Neural cell (in vitro differentiated cells): ENCODE measurements at regions not wholly inside any gene's neighbourhood (a gene's known extent, or its start where the extent isn't known, plus 50 kb on each side); places are given as distances from the start of the nearest gene placed in this dataset.

Source experiments
- H2AFZ ChIP-seq: fragments of 200-600, 300-800 bp; sonication (generic), shearing (Covaris generic); 2 replicates; pipeline ENCODE4 v1.6.0; 2014; ENCODE audit warnings: low read depth, mild to moderate bottlenecking, antibody characterized with exemption, low read length, moderate library complexity
- H3F3A ChIP-seq: fragments of 200-600 bp; shearing (Covaris generic); 2 replicates; pipeline ENCODE4 v1.6.1; 2016; ENCODE audit warnings: mild to moderate bottlenecking, moderate library complexity, mixed read lengths, antibody characterized with exemption, low read length; ENCODE audit not compliant: insufficient read depth, poor library complexity, severe bottlenecking
- H3K27ac ChIP-seq: fragments of 200-600, 300-800 bp; sonication (generic), shearing (Covaris generic); 2 replicates; pipeline ENCODE4 v1.5.1; 2014; ENCODE audit warnings: mild to moderate bottlenecking, low read length, moderate library complexity
- H3K27me3 ChIP-seq: fragments of 300-800, 200-600 bp; sonication (generic), shearing (Covaris generic); 2 replicates; pipeline ENCODE4 v1.6.0; 2014; ENCODE audit warnings: mild to moderate bottlenecking, low read depth, low read length, moderate library complexity; ENCODE audit not compliant: insufficient read depth
- H3K36me3 ChIP-seq: fragments of 300-800, 200-600 bp; sonication (generic), shearing (Covaris generic); 2 replicates; pipeline ENCODE4 v1.5.1; 2014; ENCODE audit warnings: mild to moderate bottlenecking, antibody characterized with exemption, low read length, moderate library complexity; ENCODE audit not compliant: insufficient read depth
- H3K4me2 ChIP-seq: fragments of 300-800, 200-600 bp; sonication (generic), shearing (Covaris generic); 2 replicates; pipeline ENCODE4 v1.6.0; 2014; ENCODE audit warnings: mild to moderate bottlenecking, low read length
- H3K4me3 ChIP-seq: fragments of 300-800, 200-600 bp; sonication (generic), shearing (Covaris generic); 2 replicates; pipeline ENCODE4 v1.5.1; 2014; ENCODE audit warnings: mild to moderate bottlenecking, low read length, moderate library complexity
- H3K79me2 ChIP-seq: fragments of 200-600 bp; shearing (Covaris generic); replicated peaks from 2 replicates; pipeline ENCODE4 v1.6.0; 2014; ENCODE audit warnings: mild to moderate bottlenecking, low read length, moderate library complexity; ENCODE audit not compliant: insufficient read depth
- H3K9ac ChIP-seq: fragments of 300-800, 200-600 bp; sonication (generic), shearing (Covaris generic); 2 replicates; pipeline ENCODE4 v1.6.1; 2016; ENCODE audit warnings: mild to moderate bottlenecking, low read length, mixed read lengths
- H3K9me2 ChIP-seq: fragments of 200-600 bp; shearing (Covaris generic); 2 replicates; pipeline ENCODE4 v1.6.1; 2016; ENCODE audit warnings: mild to moderate bottlenecking, low read length, mixed read lengths; ENCODE audit not compliant: insufficient read depth
- H3K9me3 ChIP-seq: fragments of 200-600, 300-800 bp; sonication (generic), shearing (Covaris generic); 2 replicates; pipeline ENCODE4 v1.6.1; 2016; ENCODE audit warnings: mild to moderate bottlenecking, mixed run types, low read length, moderate library complexity, mixed read lengths
- H4K20me1 ChIP-seq: fragments of 200-600 bp; shearing (Covaris generic); 2 replicates; pipeline ENCODE4 v1.6.1; 2016; ENCODE audit warnings: mild to moderate bottlenecking, mixed run types; ENCODE audit not compliant: insufficient read depth
- CTCF ChIP-seq: fragments of 450-650 bp; IDR thresholded peaks from 2 replicates; pipeline ENCODE4 v1.5.1; 2014; ENCODE audit warnings: antibody characterized with exemption, mild to moderate bottlenecking, moderate library complexity; ENCODE audit not compliant: poor library complexity, severe bottlenecking
- EP300 ChIP-seq: fragments of 450-650 bp; conservative IDR thresholded peaks from 2 replicates; pipeline ENCODE4 v1.6.1; 2014; ENCODE audit warnings: antibody characterized with exemption, mild to moderate bottlenecking, moderate library complexity; ENCODE audit not compliant: poor library complexity, severe bottlenecking
- EZH2 ChIP-seq: fragments of 200-600, 300-800 bp; shearing (Covaris generic), sonication (generic); IDR thresholded peaks from 2 replicates; pipeline ENCODE4 v1.6.1; 2014; ENCODE audit warnings: antibody characterized with exemption, low read length, borderline replicate concordance, mild to moderate bottlenecking; ENCODE audit not compliant: insufficient read depth, poor library complexity, severe bottlenecking
- MXI1 ChIP-seq: fragments of 450-650 bp; conservative IDR thresholded peaks from 2 replicates; pipeline ENCODE4 v1.6.1; 2014; ENCODE audit warnings: antibody characterized with exemption, mild to moderate bottlenecking; ENCODE audit not compliant: poor library complexity, severe bottlenecking
- POLR2AphosphoS5 ChIP-seq: IDR thresholded peaks from 2 replicates; pipeline ENCODE4 v1.6.1; 2012
- RAD21 ChIP-seq: fragments of 450-650 bp; conservative IDR thresholded peaks from 2 replicates; pipeline ENCODE4 v1.6.1; 2014; ENCODE audit warnings: antibody characterized with exemption, mild to moderate bottlenecking, moderate library complexity
- SMC3 ChIP-seq: fragments of 450-650 bp; conservative IDR thresholded peaks from 2 replicates; pipeline ENCODE4 v1.6.1; 2014; ENCODE audit warnings: antibody characterized with exemption, mild to moderate bottlenecking, moderate library complexity; ENCODE audit not compliant: poor library complexity
- TAF1 ChIP-seq: IDR thresholded peaks from 2 replicates; pipeline ENCODE4 v1.6.1; 2012; ENCODE audit warnings: low read depth
- TF ChIP-seq, protein P1 (sequence below): IDR thresholded peaks from 2 replicates; pipeline ENCODE4 v1.6.1; 2012; ENCODE audit warnings: borderline replicate concordance

DNA sequence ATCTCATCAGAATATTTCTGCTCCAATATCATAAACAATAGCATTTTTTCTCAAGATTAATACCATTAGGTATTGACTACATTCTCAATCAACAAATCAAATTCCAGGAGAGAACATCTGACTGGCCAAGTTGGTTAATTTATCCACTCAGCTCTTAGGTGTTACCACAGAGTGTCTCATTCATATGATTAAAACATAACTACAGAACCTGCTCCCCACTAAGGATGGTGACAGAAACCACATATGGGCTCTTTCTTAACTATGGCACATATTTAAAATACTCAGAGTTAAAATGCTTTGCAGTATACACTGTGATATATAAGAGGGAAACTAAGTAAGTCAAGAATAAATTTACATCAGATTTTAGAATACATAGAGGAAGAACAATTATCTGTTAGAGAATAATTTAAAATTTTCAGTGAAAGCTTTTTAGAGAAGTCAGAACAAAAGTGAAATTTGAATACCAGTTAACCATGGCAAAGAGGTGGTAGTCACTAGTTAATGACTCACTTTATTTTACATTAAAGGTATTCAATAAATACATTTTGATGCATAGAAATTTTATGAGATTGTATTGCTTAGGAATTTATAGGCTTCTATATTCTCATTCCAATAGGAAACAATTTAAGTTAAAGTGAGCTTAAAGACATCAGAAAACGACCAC is 1120.8 kb upstream of the TMEFF2 start:
- TF ChIP-seq CTCF (no peak), SMC3 (no peak), MXI1 (no peak), EZH2 (no peak), POLR2AphosphoS5 (no peak), TAF1 (no peak), RAD21 (no peak), EP300 (no peak)
- TF ChIP-seq, protein P1, sequence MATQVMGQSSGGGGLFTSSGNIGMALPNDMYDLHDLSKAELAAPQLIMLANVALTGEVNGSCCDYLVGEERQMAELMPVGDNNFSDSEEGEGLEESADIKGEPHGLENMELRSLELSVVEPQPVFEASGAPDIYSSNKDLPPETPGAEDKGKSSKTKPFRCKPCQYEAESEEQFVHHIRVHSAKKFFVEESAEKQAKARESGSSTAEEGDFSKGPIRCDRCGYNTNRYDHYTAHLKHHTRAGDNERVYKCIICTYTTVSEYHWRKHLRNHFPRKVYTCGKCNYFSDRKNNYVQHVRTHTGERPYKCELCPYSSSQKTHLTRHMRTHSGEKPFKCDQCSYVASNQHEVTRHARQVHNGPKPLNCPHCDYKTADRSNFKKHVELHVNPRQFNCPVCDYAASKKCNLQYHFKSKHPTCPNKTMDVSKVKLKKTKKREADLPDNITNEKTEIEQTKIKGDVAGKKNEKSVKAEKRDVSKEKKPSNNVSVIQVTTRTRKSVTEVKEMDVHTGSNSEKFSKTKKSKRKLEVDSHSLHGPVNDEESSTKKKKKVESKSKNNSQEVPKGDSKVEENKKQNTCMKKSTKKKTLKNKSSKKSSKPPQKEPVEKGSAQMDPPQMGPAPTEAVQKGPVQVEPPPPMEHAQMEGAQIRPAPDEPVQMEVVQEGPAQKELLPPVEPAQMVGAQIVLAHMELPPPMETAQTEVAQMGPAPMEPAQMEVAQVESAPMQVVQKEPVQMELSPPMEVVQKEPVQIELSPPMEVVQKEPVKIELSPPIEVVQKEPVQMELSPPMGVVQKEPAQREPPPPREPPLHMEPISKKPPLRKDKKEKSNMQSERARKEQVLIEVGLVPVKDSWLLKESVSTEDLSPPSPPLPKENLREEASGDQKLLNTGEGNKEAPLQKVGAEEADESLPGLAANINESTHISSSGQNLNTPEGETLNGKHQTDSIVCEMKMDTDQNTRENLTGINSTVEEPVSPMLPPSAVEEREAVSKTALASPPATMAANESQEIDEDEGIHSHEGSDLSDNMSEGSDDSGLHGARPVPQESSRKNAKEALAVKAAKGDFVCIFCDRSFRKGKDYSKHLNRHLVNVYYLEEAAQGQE = no peak

DNA sequence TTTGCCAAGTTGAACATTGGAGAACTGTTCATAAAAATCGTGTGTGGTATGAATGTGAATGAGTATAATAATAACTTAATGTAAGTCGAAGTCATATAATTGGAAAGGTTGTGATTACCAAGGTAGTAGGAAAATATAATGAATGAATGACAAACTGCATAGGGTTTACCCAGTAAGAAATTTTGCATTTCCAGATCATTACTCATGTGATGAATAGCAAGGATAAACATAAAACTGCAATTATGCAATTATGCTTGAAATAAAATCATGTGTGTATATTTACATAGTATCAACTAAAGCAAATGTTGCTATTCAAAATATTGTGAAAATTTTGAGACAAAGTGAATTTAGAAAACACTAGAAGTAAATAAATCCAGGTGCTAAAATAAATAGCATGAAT is 1108.7 kb upstream of the TMEFF2 start:
- no peaks in the 10 kb centered on the region for H3F3A ChIP-seq
- no peak overlapping the region for H3K4me3 ChIP-seq
- H3K27me3 ChIP-seq = no peaks in the 10 kb centered on the region
- H3K9me2 ChIP-seq = no peaks in the 10 kb centered on the region
- no peaks in the 10 kb centered on the region for H3K79me2 ChIP-seq
- no peak overlapping the region for H3K27ac ChIP-seq
- H3K36me3 ChIP-seq = no peaks in the 10 kb centered on the region
- no peak overlapping the region for H2AFZ ChIP-seq
- H3K9ac ChIP-seq = no peak overlapping the region
- H4K20me1 ChIP-seq = no peaks in the 10 kb centered on the region
- TF ChIP-seq SMC3 (no peak), EP300 (no peak), CTCF (no peak), TAF1 (no peak), POLR2AphosphoS5 (no peak), MXI1 (no peak), EZH2 (no peak), RAD21 (no peak)
- TF ChIP-seq, protein P1 = no peak
- H3K4me2 ChIP-seq = no peak overlapping the region
- no peaks in the 10 kb centered on the region for H3K9me3 ChIP-seq

More for the DNA sequence above, 1120.8 kb upstream of the TMEFF2 start:
- H3K79me2 ChIP-seq = no peaks in the 10 kb centered on the region
- no peaks in the 10 kb centered on the region for H3K9me2 ChIP-seq
- H3K9ac ChIP-seq = no peak overlapping the region
- no peak overlapping the region for H3K4me3 ChIP-seq
- H3K27me3 ChIP-seq = no peaks in the 10 kb centered on the region
- no peak overlapping the region for H3K4me2 ChIP-seq
- H2AFZ ChIP-seq = no peak overlapping the region
- no peaks in the 10 kb centered on the region for H3K36me3 ChIP-seq
- no peaks in the 10 kb centered on the region for H3F3A ChIP-seq
- no peaks in the 10 kb centered on the region for H3K9me3 ChIP-seq
- no peak overlapping the region for H3K27ac ChIP-seq
- no peaks in the 10 kb centered on the region for H4K20me1 ChIP-seq
